Suppressor macrophage (primary cell): ENCODE measurements at regions not wholly inside any gene's neighbourhood (a gene's known extent, or its start where the extent isn't known, plus 50 kb on each side); places are given as distances from the start of the nearest gene placed in this dataset.

Experiments used
- DNase-seq, 4 experiments: peaks; one replicate each; pipeline ENCODE4 v3.0.0-alpha.2; 2020 to 2022

- no peak for DNase-seq
These were observed 226.1 kb downstream of the MYCN start for GRCh38 chr2:16166327-16166981.

DNA sequence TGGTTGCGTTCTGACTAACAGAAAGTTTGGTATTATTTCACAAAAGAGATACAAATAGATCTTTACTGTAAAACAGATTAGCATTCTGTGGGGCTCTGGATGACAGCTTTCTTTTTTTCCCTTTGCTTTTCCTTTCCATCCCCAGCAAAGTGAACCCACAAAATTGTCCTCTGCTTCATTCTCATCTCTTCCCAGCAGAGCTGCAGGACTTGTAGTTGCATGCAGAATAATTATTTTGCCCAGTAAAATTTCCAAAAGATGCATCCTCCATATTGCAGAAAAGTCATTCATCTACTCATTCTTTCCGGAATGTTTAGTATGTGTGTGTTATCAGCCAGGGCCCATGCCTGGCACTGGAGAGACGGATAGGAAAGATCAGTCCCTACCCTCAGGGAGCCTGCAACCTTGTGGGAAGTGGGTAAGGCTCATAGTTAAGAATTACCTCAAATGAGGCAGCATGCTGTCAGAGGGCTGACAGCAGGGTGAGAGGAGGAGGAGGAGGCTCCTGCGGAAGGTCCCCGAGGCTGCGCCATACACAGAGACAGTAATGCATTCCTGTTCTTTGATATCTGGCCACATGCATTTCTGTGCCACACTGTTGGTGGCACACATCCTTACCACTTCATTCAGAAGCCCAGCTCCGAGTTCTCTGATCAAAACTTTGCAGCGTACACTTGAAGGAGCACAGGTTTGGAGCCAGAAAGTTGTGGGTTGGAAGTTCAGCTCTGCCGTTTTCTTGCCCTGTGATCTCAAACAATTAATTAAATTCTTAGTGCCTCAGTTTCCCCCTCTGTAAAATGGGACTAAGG lies 225.4 kb downstream of the MYCN start:
- no peak for DNase-seq

- DNase-seq: no peak
These were observed 222.2 kb downstream of the MYCN start for GRCh38 chr2:16162491-16163040.

- DNase-seq: no peak
These were observed 221.6 kb downstream of the MYCN start for GRCh38 chr2:16161768-16162490.

DNA sequence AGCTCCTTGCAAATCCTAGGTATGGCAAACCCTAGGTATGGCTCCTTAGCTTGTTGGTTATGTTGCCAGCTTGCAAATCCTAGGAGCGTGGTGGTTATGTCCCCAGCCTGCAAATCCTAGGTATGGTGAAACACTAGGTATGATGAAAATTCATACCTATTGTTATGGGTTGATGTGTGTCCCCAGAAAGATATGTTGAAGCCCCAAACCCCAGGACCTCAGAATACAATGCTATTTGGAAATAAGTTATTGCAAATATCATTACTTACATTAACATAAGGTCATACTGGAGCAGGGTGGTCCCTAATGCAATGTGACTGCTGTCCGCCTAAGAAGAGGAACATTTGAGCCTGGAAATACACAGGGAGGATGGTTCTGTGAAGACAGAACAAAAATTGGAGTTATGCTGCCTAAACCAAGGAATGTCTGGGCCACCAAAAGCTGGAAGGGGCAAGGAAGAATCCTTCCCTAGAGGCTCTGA lies 220.8 kb downstream of the MYCN start:
- no peak for DNase-seq

- no peak for DNase-seq
These were observed 220.1 kb downstream of the MYCN start for GRCh38 chr2:16160281-16161084.

- no peak for DNase-seq
These were observed 216.1 kb downstream of the MYCN start for GRCh38 chr2:16156411-16156810.

DNA sequence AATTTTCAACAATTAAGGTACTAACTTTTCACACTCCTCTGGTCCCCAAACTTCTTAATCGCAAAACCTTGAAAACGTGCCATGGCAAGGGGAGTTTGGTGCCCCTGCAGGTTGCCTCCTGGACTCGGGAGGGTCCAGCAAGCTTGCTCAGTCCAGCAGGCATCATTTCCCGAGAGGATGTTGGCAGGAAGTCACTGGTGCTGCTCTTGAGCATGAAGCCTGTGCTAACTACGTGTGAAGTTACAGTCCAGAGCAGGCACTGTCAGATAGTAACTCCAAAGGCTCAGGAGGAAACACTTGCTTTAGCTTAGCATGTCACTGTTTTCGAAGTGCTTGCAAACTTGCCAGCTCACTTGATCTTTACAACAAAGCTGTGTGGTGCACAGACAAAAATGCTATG lies 215.4 kb downstream of the MYCN start:
- DNase-seq: no peak

DNA sequence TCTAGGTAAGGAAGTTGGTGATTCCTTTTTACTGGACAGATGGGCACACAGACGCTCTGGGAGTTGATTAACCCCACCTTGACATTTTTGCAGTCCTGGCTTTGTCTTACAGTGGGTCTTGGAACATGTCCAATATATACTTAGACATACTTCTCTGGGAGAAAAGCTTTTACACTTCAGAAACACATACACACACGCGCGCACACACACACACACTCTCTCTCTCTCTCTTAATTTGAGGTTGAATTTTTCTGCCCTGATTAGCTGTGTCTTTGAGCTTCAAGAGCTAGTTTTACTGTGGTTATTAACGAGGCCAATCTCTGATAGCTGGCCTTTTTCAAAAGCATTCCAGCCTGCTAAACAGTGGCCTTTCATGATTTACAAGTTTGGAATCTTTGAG lies 215.0 kb downstream of the MYCN start:
- no peak for DNase-seq

DNA sequence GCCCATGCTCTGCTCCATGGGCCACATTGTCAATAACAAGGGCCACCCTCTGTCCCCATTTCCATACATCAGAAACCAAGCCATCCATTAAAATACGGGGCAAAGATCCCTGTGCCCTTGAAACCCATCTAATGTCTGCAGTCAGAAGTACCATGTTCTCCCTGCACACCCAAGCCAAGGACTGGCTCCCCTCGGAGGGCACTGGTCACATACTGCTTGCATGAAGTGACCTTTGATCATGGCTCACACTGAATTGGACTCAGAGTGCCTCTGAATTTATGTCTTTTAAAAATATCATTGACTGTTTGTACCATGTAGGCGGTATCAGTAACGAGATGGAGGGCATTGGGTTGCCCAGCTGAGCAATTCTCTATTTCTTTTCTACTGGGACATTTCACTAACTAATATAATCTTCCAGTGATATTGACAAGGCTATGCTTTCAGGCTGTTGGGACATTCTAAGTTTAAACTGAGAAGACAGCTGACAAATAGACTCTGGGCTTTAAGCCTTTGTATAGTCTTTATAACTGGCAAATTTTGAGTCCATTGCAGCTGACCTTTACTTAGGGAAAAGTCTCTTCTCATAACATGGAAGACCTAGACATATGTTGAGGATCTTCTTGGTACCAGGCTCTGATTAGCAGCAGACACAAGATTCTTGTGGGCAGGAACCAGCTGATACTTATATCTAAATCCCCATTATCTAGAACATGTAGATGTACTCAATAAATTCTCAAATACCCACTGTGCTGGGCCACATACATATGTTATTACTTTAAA lies 214.3 kb downstream of the MYCN start:
- DNase-seq: no peak

DNA sequence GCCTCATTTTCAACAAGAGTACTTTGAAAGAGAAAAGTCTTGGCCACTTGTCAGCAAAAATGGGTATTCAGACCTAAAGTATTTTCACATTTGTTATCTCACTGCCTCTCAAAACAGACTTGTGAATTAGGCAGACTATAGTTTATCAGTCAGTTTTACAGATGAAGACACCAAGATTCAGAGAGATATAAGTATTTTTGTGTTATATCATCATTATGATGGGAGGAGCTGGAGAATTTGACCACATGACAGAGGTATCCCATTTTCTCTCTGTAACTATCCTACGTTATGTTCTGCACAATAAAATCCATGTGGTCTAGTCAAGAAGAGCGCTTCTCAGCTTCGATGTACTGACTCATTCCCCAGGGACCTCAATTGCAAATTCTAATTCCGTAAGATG lies 213.7 kb downstream of the MYCN start:
- no peak for DNase-seq

- DNase-seq: no peak
These were observed 213.3 kb downstream of the MYCN start for GRCh38 chr2:16153754-16154035.

DNA sequence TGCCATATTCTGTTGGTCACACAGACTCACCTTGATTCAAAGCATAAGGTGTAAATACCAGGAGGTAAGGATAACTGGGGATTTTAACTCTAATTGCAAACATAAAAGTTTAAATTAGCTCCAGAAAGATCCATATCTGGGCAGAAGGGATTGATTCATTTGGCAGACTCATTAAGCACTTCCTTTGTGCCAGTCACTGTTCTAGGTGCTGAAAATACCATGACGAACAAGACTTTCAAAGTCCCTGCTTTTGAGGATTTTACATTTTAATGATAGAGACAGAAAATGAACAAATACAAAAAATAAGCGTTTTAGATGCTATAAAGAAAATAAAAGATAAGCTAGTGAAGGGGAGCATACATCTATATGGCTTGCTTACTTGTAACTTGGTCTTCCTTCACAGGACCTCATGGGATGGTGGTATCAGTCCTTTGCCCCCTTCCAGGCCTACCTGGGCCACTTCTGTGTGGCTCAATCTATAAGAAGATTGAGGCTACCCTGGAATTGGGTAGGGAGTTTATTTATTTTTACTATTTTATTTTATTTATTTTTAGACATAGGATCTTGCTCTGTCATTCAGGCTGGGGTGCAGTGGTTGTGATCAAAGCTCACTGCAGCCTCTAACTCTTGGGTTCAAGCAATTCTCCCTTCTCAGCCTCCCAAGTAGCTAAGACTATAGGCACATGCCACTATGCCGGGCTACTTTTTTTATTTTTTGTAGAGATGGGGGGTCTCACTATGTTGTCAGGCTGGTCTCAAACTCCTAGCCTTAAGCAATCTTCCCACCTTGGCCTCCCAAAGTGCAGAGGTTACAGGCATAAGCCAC lies 212.8 kb downstream of the MYCN start:
- DNase-seq: no peak

DNA sequence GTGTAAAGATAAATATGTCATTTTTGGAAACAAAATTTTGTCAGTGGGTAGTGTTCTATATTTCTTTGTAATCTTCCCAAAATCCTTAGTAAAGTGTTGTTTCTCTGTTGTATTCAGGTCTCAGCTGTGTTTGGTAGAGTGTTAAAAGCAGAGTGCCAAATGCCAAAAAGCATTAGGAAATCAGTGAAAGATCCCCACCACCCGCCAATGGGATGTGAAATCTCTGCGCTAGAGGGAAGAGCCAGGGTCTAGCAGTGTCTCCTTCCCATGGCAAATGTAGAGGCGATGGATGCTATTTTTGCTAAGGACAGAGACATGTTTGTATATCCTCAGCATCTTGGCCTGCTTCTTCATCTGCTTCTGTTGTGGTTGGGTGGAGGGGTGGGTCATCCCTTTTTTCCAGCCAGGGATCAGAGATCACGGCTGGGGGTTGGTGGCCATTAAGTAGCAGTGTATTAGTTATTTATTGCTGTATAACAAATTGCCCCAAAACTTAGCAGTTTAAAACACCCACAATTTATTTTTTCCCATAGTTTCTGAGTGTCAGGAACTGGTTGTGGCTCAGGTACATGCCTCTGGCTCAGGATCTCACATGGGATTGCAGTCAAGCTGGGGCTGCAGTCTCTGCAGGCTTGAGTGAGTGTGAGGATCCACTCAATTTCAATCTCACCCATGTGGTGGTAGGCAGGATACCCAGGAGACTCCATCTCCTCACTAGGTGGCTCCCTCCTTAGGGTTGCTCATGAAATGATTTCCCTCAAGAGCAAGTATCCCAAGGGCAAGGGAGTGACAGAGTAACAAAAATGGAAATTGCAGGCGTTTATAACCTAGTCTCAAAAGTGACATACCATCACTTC lies 211.9 kb downstream of the MYCN start:
- DNase-seq: no peak

GRCh38 chr2:16151651-16152050 lies 211.3 kb downstream of the MYCN start:
- no peak for DNase-seq

DNA sequence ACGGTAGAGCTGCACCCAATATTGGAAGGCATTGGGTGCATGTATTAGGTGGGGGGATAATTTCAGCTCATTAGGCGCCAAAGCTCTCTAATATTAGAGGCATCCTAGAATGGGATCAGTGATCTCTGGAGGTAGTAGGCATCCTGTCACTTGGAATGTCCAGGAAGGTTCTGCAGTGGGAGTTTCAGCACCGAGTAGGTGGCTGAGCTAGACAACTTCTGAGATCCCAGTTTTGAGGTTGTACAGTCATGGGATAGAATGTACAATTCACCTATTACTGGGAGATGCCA lies 210.9 kb downstream of the MYCN start:
- DNase-seq: no peak

DNA sequence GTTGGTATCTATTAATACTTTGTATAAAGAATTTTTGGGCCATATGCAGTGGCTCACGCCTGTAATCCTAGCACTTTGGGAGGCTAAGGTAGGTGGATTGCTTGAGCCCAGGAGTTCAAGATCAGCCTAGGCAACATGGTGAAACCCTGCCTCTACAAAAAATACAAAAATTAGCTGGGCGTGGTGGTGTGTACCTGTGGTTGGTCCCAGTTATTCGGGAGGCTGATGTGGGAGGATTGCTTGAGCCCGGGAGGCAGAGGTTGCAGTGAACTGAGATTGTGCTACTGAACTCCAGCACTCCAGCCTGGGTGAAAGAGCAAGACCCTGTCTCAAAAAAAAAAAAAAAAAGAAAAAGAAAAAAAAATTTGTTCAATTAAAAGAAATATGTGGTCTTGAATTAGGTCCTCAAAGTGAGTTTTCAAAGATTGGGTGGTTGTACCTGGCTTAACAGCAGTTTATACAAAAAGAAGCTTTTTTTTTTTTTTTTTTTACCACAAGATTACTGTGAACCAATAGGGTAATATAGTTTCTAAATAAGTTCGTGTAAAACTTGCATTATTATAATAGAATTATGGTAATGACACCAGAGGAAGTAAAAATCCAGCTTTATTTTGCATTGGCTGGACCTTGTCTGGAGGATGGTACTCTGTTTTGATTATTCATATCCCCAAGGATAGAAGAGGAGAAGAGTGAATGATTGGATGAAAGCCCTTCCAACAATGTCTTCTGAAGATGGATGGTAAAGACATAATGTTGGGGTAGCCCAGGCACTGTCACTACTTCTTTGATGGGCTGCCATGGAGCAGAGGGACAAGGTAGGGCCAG lies 210.3 kb downstream of the MYCN start:
- DNase-seq: no peak

DNA sequence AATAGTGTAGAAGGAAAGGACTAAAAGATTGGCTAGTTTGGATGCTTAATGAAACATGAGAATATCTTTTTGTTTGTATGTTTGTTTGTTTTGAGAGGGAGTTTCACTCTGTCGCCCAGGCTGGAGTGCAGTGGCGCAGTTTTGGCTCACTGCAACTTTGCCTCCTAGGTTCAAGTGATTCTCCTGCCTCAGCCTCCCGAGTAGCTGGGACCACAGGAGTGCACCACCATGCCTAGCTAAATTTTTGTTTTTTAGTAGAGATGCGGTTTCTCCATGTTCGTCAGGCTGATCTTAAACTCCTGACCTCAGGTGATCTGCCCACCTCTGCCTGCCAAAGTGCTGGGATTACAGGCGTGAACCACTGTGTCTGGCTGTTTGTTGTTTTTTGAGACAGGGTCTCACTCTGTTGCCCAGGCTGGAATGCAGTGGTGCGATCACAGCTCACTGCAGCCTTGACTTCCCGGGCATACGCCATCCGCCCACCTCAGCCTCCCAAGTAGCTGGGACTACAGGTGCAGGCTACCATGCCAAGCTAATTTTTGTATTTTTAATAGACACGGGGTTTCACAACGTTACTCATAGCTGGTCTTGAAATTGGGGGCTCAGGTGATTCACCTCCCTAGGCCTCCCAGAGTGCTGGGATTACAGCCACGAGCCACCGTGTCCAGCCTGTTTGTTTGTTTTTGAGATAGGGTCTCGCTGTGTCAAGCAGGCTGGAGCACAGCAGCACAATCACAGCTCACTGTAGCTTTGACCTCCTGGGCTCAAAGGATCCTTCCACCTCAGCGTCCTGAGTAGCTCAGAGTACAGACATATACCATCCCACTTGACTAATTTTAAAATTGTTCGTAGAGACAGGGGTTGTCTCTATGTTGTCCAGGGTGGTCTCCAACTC lies 209.2 kb downstream of the MYCN start:
- DNase-seq: no peak
